HG03135 (cell line): ENCODE measurements at regions not wholly inside any gene's neighbourhood (a gene's known extent, or its start where the extent isn't known, plus 50 kb on each side); places are given as distances from the start of the nearest gene placed in this dataset.

Source experiments
- ATAC-seq: cut with Tn5 transposase; IDR thresholded peaks from one replicate; pipeline ENCODE4 v1.9.1; 2021; ENCODE audit warnings: mild to moderate bottlenecking, moderate library complexity; ENCODE audit not compliant: unreplicated experiment

DNA sequence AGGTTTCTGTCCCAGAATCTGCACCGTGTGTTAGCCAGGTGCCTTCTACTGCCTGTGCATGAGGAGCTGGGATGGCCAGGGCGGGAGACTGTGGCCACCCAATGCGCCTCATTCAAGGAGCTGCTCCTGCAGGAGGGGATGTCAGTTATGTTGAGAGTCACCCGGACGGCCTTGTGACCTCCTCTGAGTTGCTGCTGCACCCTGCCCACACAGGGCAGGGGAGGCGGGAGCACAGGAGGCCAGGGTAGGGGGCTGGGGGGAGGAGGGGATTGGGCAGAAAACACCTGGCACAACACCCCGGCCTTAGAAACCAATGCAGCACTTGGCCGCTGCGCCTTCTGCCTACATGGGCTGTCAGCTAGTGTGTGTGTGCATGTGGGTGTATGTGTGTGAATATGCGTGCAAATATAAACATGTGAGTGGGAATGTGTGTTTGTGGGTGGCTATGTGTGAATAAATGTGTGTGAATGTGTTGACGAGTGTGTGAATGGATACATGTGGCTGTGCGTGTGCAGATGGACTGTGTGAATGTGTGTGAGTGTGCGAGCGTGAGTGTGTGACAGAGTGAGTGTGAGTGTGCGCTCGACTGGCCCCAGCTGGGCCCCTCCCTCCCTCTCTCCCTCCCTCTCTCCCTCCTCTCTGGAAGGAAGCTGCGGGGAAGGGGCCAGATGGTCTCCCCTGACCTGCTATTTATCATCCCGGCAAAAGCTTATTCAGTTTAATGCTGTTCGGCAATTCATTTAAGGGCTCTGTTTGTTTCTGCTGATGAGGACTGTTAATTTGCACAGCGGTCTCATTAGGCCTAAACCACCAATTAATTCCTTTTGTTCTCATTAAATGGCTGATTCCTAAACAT lies 106.9 kb downstream of the TLE3 start:
- ATAC-seq = no peak

DNA sequence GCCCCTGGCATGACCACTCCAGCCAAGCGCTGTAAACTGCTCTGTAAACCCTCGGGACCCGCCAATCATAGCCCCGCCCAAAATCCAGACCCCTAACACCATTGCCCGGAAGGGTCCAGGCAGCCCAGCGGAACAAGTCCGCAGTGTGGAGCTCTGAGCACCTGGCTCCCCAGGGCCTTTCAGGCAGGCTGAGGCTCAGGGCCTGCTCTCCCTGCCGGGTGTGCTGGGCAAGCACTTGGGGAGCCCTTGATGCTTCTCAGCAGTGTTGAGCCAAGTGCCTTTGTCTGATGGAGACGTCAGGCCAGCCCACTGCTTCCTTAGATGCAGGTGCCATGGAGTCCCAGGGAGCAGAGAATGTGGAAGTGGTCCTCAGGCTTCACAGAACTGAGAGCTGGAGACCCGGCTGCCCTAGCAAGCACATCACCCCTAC lies 106.2 kb downstream of the TLE3 start:
- no peak for ATAC-seq

DNA sequence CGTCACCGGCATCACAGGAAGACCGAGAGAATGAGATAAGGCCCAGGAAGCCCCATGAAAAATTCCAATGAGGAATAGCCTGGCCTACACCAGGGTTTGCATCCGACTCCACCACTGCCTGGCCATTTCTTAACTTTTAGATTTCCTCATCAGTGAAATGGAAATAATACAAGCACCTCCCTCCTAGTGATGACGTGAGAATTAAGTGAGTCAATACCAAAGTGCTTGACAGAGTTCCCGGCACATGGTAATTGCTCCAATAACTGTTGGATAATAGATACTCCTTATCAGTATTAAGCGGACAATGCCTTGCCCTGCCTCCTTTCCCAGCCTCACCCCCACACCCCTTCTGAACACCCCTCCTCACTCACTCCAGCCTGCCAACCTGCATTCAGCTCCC lies 105.4 kb downstream of the TLE3 start:
- no peak for ATAC-seq

DNA sequence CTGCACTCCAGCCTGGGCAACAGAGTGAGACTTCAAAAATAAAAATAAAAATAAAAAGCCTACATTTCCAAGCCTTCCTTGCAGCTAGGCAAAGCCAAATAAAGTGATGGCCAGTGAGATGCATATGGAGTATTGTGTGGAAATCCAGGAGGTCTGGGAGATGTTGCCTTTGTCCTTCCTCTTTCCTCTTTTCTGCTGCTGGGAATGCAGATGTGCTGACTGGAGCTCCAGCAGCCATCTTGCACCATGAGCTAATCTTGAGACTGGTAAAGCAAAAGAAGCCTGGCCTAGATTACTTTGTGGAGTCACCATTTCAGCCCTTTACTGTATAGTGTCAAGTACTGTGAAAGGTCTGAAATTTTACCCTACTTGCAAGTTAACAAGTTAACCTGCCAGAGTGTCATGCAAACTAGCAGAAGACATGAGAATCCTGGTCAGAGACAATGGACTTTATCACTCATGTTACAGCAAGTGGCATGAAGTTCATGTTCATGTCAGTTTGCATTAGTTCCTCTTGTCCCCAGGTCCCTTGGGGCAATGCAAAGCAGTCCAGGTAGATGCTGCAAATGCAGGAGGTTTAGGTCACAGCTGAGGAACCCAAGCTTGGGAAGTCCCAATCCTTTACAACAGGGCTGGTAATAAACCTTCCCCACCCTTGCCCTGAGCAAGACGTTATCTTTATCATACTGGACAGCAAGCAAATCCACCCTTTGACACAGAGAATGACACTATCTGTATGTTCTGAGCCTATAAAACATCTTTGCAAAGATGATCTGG lies 103.1 kb downstream of the TLE3 start:
- ATAC-seq = peak; percentile 64

DNA sequence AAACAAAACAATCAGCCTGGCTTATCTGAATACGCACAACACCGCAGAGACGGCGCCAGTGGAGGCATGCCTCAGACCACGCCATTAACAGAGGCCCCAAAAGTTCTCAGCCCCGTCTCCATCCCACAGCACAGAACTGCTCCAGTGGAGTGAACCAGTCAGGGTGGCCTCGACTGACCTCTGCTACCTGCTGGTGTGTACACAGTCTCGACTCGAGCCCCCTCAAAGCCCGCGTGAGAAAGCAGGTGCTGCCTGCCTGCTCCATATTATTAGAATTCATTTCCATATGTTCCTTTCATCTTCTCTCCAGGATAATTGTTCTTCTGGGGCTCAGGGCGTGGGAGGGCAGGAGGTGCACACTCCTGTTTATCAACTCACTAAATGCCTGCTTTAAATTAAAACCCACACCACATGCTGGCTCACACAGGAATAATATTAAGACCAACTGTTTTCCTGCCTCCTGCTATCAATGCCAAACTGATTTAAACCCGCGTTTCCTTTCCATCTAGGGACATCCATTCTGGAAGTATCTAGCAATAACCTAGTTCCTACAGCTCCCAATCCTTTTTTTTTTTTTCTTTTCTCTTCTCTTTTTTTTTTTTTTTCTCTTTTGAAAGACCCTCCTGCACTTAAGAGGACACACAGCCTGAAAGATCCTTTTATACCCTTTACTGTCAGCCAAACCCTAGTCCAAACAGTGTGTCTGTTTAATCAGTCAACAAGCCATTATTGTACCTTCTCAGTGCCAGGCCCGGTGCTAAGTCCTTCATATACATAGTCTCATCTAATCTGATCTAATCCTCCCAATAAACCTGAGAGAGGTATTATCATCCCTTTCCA lies 101.2 kb downstream of the TLE3 start:
- ATAC-seq = no peak

DNA sequence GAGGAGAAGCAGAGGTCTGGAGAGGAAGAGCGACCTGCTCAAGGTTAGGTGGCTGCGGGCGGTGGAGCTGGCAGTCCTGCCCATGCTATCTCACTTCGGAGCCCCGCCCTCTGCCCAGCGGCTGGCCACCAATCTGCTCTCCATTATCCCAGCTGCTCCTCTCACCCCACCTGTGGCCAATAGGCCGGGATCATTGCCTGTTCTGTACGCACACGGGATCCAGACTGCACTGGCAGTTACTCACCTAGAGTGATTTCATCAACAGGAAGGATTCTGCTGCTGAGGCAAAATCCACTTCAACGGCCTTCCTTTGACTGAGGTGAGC lies 100.6 kb downstream of the TLE3 start:
- ATAC-seq = no peak
